ENCODE measurements at regions not wholly inside any gene's neighbourhood (a gene's known extent, or its start where the extent isn't known, plus 50 kb on each side); places are given as distances from the start of the nearest gene placed in this dataset.

DNA sequence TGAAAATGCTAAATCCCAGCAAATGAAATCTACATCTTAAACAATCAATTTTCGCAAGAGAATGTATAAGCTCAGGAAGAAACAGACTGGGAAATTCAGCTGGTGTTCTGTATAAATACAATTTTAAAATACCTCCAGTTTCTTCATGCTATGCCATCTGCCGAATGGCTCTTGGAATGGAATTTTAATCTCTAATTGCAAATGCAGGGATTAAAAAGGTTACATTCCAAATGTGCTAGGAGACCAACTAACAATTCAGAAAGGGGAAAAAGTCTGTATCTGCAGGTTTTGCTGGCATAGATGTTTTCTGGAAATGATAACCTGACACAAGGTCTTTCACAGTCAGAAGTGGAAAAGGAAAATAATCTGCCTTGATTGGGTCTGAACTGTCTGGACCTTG is 379.7 kb downstream of the MAT2B start:
- Histone ChIP-seq H3K4me3 (ENCODE audit: low read depth, low read length) (no peak overlapping the region), H3K27me3 (ENCODE audit: control insufficient read depth, insufficient read depth, low read length) (no peaks in the 10 kb centered on the region), H3K36me3 (ENCODE audit: control insufficient read depth, insufficient read depth, low read length) (no peaks in the 10 kb centered on the region)
- TF ChIP-seq CTCF (IDR thresholded peaks at IDR 0.05; ENCODE audit: insufficient read depth, low read length, severe bottlenecking): no peak
- no peak for DNase-seq (ENCODE audit: low read depth)
- FAIRE-seq: no peak

- Histone ChIP-seq H3K4me3 (ENCODE audit: low read depth, low read length) (no peak overlapping the region), H3K36me3 (ENCODE audit: control insufficient read depth, insufficient read depth, low read length) (no peaks in the 10 kb centered on the region), H3K27me3 (ENCODE audit: control insufficient read depth, insufficient read depth, low read length) (no peaks in the 10 kb centered on the region)
- no peak for DNase-seq (ENCODE audit: low read depth)
- no peak for TF ChIP-seq CTCF (IDR thresholded peaks at IDR 0.05; ENCODE audit: insufficient read depth, low read length, severe bottlenecking)
- no peak for FAIRE-seq
Observed at GRCh38 chr5:163887854-163888253, 382.4 kb downstream of the MAT2B start.

DNA sequence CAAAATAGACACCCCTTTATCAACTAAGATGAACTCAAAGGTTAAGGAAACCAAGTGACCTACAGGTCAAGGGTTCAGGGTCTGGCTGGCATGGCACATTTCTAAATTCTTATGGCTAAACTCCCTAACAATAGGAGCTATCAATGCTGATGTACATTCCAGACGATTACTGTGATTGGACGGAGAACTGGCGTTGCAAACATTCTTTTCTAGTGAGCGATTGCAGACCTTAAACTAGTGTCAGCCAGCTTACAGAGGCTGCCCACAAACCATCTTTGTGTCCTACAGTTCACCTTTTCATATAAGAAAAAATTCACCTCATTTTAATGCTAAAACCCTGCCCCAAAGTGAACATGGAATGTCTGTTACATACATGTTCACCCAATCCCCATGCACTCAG is 382.9 kb downstream of the MAT2B start:
- DNase-seq (ENCODE audit: low read depth): no peak
- Histone ChIP-seq H3K4me3 (ENCODE audit: low read depth, low read length) (no peak overlapping the region), H3K36me3 (ENCODE audit: control insufficient read depth, insufficient read depth, low read length) (no peaks in the 10 kb centered on the region), H3K27me3 (ENCODE audit: control insufficient read depth, insufficient read depth, low read length) (no peaks in the 10 kb centered on the region)
- TF ChIP-seq CTCF (IDR thresholded peaks at IDR 0.05; ENCODE audit: insufficient read depth, low read length, severe bottlenecking): no peak
- FAIRE-seq: no peak

GRCh38 chr5:163889369-163889768 is 383.9 kb downstream of the MAT2B start:
- Histone ChIP-seq H3K4me3 (ENCODE audit: low read depth, low read length) (no peak overlapping the region), H3K27me3 (ENCODE audit: control insufficient read depth, insufficient read depth, low read length) (no peaks in the 10 kb centered on the region), H3K36me3 (ENCODE audit: control insufficient read depth, insufficient read depth, low read length) (no peaks in the 10 kb centered on the region)
- no peak for TF ChIP-seq CTCF (IDR thresholded peaks at IDR 0.05; ENCODE audit: insufficient read depth, low read length, severe bottlenecking)
- no peak for DNase-seq (ENCODE audit: low read depth)
- FAIRE-seq: no peak

DNA sequence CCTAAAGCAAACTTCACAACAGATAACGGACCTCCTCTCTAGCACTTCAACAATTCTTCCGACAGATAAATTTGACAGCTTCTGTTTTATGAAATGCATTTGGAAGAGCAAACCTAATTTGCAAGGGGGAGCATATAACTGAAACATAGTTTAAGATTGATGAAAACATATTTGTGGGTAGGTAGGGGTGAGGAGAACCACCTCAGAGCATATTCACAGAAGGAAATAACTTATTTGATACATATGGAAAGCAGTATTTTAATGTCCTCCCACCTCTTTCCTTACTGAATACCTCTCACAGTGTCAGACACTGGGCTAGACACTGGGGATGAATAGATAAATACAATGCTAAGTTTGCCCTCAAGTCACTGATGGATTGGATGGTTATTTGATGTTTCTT is 384.8 kb downstream of the MAT2B start:
- FAIRE-seq (no peak), DNase-seq (ENCODE audit: low read depth) (no peak)
- Histone ChIP-seq H3K4me3 (ENCODE audit: low read depth, low read length) (no peak overlapping the region), H3K36me3 (ENCODE audit: control insufficient read depth, insufficient read depth, low read length) (no peaks in the 10 kb centered on the region), H3K27me3 (ENCODE audit: control insufficient read depth, insufficient read depth, low read length) (no peaks in the 10 kb centered on the region)
- no peak for TF ChIP-seq CTCF (IDR thresholded peaks at IDR 0.05; ENCODE audit: insufficient read depth, low read length, severe bottlenecking)

- DNase-seq (ENCODE audit: low read depth): peak; percentile 82
Observed at GRCh38 chr5:163893281-163893680, 387.9 kb downstream of the MAT2B start.

More at GRCh38 chr5:163893281-163893680, 387.9 kb downstream of the MAT2B start:
- Histone ChIP-seq H3K4me3 (ENCODE audit: low read depth, low read length) (no peak overlapping the region), H3K27me3 (ENCODE audit: control insufficient read depth, insufficient read depth, low read length) (no peaks in the 10 kb centered on the region), H3K36me3 (ENCODE audit: control insufficient read depth, insufficient read depth, low read length) (no peaks in the 10 kb centered on the region)
- no peak for TF ChIP-seq CTCF (IDR thresholded peaks at IDR 0.05; ENCODE audit: insufficient read depth, low read length, severe bottlenecking)
- FAIRE-seq: no peak

Data from bronchial epithelial cell (primary cell).